ENCODE measurements at regions not wholly inside any gene's neighbourhood (a gene's known extent, or its start where the extent isn't known, plus 50 kb on each side); places are given as distances from the start of the nearest gene placed in this dataset.

- TF ChIP-seq POLR2A (IDR thresholded peaks at IDR 0.05) (no peak), CTCF (IDR thresholded peaks at IDR 0.05) (no peak)
These were observed 689.7 kb downstream of the EPM2A start for GRCh38 chr6:145045582-145045981.

Data from Peyer's patch (tissue), 4 donors.